ENCODE measurements at regions not wholly inside any gene's neighbourhood (a gene's known extent, or its start where the extent isn't known, plus 50 kb on each side); places are given as distances from the start of the nearest gene placed in this dataset.

DNA sequence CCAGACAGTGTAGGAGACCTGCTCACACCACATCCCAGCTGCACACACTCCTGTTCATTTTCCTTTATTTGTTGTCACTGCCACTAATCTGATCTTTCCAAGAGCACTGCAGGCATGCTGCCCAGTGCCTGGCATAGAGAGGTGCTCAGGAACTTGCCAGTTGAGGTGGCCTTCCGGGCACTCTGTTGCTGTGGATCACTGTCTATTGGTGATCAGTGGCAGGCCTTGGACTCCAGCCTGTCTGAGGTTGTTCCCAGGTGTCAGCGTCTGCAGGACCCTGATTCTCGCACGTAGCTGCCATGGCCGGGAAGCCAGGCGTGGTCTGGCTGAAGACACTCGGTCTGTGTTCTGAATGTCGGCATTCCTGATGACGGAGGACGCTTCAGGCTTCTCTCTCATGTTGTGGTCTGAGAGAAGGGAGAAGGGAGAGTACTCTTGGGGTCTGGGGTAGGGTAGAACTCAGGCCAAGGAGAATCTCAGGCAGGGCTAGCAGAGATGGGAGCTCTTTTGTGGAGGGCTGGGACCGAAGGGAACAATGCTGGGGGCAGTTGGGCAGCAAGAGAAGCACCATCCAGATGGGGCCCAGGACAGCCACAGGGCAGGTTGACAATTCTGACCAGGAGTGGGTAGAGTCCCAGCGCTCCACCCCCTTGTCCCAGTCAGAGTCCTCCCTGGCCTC lies 240.9 kb downstream of the MYCN start:
- no peak for DNase-seq (ENCODE audit: low read depth in 2 of 3, low spot score in 1 of 3)

DNA sequence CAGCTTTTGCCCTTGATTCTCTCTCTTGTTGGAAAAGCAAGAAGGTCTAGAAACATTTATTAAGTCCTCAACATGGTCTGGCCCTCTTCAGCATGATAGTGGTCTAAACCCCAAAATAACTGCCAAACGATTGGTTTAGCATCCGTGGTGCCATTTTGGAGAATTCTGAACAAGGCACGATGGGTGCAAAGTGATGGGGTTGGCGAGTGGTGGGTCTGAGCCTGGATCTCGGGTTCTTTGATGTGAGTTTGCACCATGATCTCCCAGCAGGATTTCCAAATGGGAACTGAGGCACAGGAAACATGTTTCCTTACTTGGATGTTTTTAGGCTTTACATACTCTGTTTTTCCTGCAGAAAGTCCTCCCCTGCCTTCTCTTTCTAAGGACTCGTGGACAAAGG lies 240.3 kb downstream of the MYCN start:
- no peak for DNase-seq (ENCODE audit: low read depth in 2 of 3, low spot score in 1 of 3)

DNA sequence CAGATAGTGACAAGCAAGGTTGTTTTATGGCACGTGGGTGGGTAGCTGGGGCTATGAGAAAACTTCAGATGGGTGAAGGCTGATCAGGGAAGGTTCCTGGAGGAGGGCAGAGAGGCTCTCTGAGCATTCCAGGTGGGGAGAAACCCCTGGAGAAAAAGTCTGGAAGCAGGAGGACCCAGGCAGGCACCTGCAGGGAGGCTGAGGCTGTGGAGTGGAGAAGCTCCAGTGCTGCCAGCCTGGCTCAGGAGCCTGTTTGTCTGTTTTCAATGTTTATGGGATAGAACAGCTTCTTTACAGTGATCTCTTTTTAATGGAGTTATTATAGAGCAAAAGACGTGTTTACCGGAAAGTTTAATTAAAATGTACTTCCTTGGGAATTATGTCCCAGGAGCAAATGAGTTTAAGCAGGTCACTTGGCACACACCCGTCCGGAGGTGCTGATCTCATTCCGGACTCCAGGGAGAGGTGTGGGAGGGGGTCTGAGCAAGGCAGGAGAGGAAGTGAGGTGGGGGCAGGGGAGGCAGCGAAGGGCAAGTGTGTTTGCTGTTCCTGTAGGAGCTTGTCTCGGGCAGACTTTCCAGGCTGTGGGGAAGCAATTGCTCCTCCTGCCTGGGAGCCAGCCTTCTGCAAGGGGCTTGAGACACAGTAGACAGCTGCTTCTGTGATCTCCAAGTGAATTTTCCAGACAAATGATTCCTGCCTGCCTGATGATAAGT lies 239.5 kb downstream of the MYCN start:
- DNase-seq (ENCODE audit: low read depth in 2 of 3, low spot score in 1 of 3): no peak

DNA sequence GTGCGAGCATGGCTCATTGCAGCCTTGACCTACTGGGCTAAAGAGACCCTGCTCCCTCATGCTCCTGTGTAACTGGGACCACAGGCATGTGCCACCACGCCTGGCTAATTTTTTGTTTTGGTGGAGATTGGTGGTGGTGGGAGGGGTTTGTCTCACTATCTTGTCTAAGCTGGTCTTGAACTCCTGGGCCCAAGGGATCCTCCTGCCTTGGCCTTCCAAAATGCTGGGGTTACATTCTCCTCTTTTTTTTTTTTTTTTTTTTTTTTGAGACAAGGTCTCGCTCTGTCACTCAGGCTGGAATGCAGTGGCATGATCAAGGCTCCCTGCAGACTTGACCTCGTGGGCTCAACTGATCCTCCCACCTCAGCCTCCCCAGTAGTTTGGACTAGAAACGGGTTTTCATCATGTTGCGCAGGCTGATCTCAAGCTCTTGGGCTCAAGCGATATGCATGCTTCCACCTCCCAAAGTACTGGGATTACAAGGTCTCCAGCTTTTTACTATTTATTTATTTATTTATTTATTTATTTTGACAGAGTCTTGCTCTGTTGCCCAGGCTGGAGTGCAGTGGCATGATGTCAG lies 238.3 kb downstream of the MYCN start:
- DNase-seq (ENCODE audit: low read depth in 2 of 3, low spot score in 1 of 3): no peak

DNA sequence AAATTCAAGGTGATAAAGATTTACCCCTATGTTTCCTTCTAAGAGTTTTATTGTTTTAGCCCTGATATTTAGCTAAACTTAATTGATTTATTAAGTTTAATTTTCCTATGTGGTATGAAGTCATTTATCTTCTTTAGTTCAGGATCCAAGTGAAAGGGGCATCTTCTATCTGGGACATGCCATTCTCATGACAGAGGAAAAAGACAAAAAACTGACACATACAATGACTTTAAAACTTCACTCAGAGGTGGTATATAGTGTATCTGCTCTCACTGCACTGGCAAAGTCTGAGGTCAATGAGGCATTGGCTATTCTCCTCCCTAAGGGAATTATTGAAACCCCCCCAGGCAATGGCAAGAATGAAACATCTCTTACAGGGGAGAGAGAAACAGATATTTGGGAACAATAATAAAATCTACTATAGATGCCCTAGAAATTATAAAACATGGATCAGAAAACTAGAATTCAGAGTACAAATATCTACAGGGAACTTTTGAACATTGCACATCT lies 237.4 kb downstream of the MYCN start:
- no peak for DNase-seq (ENCODE audit: low read depth in 2 of 3, low spot score in 1 of 3)

DNA sequence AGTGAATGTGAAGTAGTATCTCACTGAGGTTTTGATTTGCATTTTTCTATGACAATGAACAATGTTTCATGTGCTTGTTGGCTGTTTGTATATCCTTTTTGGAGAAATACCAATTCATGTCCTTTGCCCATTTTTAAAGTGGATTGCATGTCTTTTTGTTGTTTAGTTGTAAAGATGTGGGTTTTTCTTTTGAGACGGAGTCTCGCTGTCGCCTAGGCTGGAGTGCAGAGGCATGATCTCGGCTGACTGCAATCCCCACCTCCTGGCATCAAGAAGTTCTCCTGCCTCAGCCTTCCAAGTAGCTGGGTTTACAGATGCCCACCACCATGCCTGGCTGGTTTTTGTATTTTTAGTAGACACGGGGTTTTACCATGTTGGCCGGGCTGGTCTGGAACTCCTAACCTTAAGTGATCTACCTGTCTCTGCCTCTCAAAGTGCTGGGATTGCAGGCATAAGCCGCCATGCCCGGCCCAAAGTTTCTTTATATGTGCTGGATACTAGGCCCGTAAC lies 236.7 kb downstream of the MYCN start:
- DNase-seq (ENCODE audit: low read depth in 2 of 3, low spot score in 1 of 3): no peak

DNA sequence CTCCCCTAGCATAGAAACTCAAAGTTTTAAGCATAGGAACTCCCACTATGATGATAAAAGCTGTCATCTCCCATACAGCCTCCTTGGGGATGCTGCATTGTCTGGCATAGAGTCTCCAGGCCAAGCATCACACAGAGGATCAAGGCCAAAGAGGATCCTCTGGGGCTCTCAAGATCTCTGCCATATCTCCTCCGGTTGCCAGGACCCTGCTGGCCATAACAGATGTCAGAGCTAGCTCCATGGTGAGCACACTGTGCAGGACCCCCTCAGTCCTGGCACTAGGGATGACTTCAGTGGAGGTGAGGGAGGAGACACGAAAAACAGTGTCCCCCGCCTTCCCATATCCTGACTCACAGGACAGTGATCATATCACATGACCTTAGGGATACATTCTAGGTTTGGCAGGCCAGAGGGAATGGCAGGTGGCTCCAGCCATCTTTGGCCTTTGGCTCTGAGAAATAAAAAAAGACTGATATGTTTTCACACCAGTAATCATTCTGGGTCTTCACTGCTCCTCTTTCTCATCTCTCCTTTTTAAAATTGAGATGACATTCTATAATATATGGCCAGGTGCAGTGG lies 235.0 kb downstream of the MYCN start:
- no peak for DNase-seq (ENCODE audit: low read depth in 2 of 3, low spot score in 1 of 3)

DNA sequence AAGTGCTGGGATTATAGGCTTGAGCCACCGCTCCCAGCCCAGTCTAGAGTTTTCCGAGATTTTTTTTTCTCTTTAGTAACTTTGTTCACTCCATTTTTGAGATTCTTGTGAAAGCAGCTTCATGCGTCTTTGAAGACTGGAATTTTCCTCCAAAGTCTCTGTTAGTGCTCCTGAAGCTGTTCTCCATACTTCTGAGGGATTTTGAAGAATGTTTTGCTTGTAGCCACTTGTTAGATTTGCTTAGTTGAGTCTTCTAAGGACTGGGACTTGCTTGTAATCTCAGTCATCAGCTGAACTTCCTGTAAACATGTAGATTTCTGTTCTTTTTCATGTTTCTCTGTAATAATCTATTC lies 234.3 kb downstream of the MYCN start:
- no peak for DNase-seq (ENCODE audit: low read depth in 2 of 3, low spot score in 1 of 3)

DNA sequence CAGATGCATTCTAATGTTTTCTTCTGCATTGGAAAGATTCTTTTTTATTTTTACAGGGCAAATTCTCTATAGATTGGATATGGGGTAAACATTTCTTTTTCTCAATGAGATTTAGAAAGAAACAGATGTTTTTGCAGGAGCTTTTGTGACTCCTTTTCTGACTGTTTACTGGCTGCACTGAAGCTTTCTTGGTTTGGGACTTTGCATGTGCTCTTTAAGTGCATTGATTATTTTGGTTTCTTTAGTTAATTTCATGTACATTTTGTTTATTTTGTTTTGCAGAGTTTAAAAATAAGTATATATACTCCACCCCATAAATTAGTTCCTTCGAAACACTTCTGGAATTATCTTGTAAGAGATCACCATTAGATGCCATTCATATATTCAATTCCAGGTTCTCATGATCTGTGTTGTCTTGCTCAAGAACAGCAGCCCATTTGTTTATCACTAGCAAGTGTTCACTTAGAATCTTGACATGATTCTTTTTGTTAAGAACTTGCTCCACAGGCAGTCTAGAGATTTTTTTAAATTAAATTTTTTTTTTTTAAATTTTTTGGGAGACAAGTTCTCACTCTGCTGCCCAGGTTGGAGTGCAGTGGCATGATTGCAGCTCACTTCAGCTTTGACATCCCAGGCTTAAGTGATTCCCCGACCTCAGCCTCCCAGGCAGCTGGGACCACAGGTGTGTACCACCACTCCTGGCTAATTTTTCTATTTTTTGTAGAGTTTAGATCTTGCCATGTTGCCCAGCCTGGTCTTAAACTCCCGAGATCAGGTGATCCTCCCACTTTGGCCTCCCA lies 233.7 kb downstream of the MYCN start:
- DNase-seq (ENCODE audit: low read depth in 2 of 3, low spot score in 1 of 3): no peak

DNA sequence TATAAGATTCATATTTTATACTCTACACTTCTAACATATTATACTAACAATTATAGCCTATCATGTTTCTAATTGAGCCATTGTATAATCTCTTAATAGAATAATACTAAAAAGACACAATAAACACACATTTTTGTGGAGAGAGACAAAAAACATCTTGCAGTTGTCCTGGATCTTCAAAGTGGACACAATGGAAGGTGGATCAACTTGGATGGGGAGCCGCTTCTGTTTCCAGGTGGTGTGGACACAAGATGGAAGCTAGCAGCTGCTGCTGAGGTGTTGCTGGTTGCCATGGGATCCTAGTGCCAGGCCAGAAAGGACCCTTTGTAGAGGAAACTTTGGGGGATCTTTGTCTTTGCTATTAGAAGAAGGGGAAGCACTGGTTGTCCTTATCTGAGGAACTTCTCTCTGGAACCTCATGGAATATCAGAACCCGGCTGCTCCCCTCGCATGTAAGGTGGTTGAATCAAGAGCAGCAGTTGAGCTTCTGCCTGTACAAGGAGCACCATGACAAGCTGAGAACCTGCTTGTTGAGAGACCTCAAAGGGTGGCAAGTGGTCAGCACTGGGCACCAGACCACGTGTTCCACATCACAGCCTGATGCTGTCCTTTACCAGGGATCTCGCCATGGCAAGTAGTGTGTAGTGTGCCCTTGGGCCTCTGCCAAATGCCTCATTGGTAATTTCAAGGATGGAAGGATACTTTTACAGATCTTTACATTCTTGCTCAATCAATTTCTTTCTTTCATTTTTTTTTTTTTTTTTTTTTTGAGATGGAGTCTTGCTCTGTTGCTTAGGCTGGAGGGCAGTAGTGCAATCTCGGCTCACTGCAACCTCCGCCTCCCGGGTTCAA lies 232.2 kb downstream of the MYCN start:
- DNase-seq (ENCODE audit: low read depth in 2 of 3, low spot score in 1 of 3): no peak

DNA sequence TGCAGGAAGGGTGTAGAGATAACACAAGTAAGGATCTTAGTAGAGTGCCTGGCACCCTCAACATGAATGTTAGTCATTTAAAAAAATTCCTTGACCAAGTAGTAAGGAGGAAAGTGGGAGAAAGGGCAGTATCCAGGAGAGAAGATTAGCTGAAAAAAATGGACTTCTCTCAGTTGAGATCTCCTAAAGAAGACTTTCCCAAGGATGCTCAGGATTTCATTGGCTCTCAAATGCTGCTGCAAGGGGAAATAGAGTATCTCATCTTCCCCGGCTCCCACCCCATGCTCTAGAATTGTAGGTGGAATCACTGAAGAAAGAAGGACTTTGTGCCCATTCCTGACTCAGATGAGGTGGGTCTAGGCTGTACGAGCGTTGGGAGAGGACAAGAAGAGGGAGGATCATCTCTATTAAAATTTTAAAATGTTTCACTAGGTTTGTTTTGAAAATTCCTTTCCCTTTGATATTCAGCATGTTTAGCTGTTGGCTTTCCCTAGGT lies 231.1 kb downstream of the MYCN start:
- DNase-seq (ENCODE audit: low read depth in 2 of 3, low spot score in 1 of 3): no peak

DNA sequence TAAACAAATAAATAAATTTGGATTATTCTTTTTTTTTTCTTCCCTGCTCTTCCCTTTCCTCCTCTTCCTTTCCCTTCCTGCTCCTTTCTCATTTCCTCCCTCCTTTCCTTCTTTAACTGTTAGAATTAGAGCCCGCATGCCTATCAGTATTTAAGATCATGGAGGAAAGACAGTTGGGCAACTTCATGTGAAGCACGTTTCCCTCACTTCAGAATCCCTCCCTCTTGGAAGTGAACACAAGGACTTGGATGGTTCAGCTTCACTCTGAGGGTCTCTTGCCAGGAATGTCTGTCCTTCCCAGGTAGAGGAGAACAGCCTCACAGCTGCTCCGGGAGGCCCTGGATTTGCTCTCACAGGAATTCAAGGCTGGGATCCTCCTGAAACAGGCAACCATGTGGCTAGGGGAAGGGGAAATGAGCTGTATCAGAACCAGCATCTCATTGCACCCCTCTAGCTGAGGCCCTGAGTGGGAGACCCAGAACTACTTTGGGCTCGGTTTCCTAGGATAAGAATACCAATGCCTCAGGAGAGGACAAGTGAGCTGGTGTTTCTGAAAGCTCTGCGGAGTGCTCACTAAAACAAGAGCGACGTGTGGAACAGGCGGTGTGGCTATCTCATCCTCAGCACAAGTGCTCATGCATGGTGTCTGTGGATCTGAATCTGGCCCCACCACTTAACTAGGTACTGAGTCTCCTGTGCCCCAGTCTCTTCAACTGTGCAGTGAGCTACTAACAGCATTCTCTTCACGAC lies 230.5 kb downstream of the MYCN start:
- no peak for DNase-seq (ENCODE audit: low read depth in 2 of 3, low spot score in 1 of 3)

DNA sequence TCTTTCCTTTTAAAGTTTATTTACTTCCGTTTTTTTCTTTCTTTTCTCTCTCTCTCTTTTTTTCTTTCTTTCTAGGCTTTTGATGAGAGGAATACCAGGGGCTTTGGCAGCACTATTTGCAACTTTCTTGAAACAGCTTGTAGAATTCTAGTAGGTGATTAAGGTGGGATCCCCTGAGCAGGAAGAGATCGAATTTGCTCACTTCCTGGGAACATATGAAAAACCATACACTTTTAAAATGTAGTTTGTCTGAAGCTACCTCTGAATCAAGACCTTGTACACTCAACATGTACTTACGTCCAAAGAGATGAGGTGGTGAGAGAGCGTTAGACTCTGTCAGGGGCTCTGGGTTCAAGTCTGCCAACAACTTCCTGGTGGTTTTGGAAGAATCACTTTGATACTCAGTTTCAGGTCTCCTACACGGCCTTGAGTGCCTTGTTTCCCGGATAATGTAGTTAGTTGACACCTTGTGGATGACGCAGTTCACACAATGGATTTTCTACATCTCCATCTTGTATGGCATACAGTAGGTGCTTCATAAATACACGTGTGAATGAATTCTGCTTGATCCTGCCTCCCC lies 229.1 kb downstream of the MYCN start:
- no peak for DNase-seq (ENCODE audit: low read depth in 2 of 3, low spot score in 1 of 3)

DNA sequence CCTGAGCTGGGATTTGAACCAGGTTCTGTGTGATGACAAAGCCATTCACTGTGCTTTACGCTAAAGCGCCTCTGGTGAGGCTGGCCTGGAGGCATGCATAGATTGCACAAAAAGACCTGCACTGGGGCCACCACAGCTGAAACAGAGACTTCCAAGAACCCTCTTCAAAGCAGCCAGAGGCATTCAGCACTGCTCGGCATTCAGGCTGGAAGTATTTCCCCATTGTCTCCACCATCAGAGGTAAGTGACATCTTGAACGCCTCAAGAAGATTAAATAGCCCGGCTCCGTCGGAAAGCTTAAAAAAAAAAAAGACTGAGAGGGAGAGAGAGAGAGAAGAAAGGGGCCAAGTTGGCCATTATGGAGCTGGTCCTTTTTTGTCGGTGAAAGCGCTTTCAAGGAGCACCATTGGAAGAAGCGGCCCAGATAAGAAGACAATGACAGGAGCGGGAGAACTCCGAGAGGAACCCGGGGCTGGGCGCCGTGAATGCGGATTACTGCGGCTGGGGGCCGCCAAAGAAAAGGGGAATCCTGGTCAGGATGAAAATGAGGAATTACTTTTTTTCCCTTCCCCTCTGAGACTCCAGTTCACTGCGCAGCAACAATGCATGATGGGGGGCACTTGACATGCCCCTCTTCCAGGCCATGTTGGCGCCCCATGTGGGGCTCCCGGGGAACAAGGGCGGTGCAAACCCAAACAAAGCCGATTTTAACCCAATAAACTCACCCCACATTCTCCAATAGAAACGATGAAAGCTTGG lies 228.3 kb downstream of the MYCN start:
- no peak for DNase-seq (ENCODE audit: low read depth in 2 of 3, low spot score in 1 of 3)

DNA sequence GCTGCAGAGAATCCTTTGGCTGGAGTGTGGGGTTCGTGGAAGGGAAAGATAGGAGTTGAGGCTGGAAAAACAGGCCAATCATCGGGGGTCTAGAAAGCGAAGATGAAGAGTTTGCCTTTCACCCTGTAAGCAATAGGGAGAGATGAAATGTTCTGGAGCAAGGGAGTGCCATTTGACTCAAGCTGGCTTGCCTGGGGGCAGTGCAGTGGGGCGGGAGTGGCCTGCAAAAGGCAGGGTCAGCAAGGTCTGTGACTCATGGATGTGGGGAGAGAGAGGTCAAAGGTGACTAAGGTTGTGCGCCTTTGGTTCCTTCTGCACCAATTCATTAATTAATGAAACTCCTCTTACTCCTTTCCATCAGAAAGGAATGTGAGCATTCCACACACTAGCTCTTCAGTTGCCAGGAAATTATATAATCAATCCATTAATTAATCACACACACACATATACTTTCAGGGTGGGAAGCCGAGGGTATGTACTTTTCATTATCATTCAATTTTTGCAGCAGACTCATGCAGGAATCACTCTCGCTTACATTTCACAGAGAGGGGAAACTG lies 227.6 kb downstream of the MYCN start:
- DNase-seq (ENCODE audit: low read depth in 2 of 3, low spot score in 1 of 3): no peak

DNA sequence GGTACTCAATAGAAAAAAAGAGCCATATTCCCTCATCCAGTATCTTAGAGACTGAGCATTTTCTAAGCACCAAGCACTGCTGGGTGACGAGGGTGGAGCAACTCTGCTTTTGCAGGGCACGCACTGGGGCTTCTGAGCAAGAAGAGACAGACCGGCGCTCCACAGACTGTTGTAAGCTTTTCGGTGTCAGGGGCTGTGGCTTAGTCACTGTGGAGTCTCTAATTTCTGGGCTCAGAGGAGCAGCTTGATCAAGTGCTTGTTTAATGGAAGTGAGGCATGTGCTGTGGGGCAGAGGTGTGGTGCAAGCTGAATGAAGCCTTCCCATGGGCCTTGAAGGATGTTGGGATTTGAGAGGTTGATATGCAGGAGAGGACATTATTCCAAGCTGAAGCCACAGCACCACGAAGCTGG lies 227.1 kb downstream of the MYCN start:
- DNase-seq (ENCODE audit: low read depth in 2 of 3, low spot score in 1 of 3): no peak

DNA sequence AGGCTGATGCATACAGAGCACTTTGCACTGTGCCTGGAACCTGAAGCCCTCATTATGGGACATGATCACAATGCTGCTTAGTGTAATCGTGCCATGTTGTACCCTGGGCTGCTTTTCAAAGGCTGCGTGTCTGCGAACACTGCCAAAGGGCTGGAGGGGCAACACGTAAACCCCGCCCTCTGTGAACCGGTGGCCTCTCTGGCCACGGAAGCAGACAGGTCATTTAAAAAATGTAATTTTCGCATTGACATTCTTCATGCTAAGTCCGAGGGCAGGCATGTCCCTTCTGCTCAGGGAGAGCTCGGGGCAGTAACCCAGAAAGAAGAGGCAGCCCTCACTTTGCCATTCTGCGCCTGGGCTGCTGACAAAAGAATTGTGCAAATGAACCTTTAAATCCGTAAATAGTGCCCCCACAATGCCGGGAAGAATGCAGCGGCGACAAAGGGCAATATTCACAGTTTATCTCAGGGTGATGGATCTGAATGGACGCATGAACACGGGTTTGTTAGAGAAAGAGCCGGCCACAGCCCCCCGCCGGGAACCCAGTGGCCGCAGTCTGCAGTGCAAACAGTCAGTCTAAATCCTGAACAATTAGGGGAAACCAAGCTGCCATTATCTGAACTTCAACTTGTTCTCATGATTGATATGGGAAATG lies 226.1 kb downstream of the MYCN start:
- no peak for DNase-seq (ENCODE audit: low read depth in 2 of 3, low spot score in 1 of 3)
